GM19328 (cell line): ENCODE measurements at regions not wholly inside any gene's neighbourhood (a gene's known extent, or its start where the extent isn't known, plus 50 kb on each side); places are given as distances from the start of the nearest gene placed in this dataset.

Experiments
- ATAC-seq: cut with Tn5 transposase; IDR thresholded peaks from one replicate; pipeline ENCODE4 v1.9.1; 2021; ENCODE audit warnings: mild to moderate bottlenecking, moderate library complexity; ENCODE audit not compliant: unreplicated experiment

DNA sequence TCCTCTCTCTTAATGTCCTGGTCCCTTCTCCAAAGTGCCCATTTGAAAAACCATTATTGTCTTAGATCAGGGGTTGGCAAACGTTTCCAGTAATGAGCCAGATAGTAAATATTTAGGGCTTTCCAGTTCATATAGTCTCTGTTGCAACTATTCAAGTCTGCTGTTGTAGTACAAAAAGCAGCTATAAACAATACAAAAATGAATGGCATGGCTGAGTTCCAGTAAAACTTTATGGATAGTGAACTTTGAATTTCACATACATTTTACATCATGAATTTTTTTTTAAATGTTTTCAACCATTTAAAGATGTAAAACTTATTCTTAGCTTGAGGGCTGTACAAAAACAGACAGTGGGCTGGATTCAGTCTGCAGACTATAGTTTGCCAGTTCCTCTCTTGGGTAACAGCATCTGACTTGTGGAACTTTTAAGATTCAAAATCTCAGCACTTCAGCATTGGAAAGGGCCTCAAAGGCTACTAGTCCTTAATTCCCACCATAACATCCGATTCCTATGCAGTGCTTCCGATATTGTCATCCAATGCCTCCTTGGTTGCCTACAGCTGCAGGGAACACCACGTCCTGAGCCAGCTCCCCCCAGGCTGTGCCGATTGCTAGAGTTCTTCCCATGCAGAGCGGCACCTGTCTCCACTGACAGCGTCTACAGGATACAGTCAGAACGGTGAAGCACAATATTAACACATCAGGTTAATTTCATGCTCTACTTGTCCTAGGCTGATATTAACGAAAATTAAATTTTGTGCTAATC, 65.6 kb upstream of the E2F8 start:
- ATAC-seq: no peak

DNA sequence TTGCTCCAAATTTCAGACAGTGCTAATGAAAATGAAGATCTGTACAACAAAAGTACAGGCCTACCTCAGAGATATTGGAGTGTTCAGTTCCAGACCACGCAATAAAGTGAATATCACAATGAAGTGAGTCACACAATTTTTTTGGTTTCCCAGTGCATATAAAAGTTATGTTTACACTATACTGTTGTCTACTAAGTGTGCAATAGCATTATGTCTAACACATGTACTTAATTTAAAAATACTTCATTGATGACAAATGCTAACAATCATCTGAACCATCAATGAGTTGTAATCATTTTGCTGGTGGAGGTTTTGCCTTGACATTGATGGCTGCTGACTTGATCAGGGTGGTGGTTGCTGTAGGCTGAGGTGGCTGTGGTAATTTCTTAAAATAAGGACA, 60.6 kb upstream of the E2F8 start:
- ATAC-seq: no peak

DNA sequence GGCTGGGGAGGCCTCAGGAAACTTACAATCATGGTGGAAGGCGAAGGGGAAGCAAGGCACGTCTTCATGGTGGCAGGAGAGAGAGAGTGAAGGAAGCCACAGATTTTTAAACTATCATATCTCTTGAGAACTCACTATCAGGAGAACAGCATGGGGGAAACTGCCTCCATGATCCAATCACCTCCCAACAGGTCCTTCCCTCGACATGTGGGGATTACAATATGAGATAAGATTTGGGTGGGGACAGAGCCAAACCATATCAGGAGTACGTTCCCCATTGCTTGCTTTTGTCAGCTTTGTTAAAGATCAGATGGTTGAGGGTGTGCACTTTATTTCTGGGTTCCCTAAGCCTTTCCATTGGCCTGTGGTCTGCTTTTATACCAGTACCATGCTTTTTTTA, 53.7 kb upstream of the E2F8 start:
- ATAC-seq: no peak

DNA sequence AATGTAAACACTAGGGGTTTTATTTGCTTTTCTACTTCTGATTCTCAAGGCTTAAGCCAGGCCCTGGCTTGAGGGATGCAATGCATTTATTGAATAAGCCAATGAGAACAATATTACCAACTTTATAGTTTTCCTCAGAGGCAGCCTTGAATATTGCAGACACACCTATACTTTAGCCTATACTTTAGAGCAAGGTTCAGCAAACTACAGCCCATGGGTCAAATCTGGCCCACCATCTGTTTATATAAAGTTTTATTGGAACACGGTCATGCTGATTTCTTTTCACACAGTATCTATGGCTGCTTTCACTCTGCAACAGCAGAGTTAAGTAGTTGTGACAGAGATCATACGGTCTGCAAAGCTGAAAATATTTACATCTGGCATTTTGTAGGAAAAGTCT, 50.3 kb upstream of the E2F8 start:
- ATAC-seq: no peak
